Activated naive CD4-positive, alpha-beta T cell treated with anti-CD3 and anti-CD28 coated beads, Interleukin-2, amount 50 U/mL, for 72 hours (primary cell): ENCODE measurements at regions not wholly inside any gene's neighbourhood (a gene's known extent, or its start where the extent isn't known, plus 50 kb on each side); places are given as distances from the start of the nearest gene placed in this dataset.
"Not testable (repeated sequence)": the region's sequence is repeated elsewhere in the genome, so short reads cannot be mapped to it uniquely, and the experiment has no call there.

ENCODE experiments used
- ATAC-seq, 2 donors: fragments of 150-1000 bp; cut with Tn5 transposase; 2 replicates each; pipeline ENCODE4 v1.10.0; 2021; ENCODE audit warnings: mild to moderate bottlenecking in 2 of 2, moderate library complexity in 2 of 2
- DNase-seq, 2 donors: peaks; one replicate each; pipeline ENCODE4 v3.0.0; 2021 to 2022; ENCODE audit warnings: low spot score in 2 of 2
- H3K27ac Mint-ChIP-seq, 2 donors: one replicate each; pipeline ENCODE4 v1.8.0; 2022; ENCODE audit warnings: mild to moderate bottlenecking in 2 of 2, mixed read lengths in 2 of 2
- H3K36me3 Mint-ChIP-seq, 2 donors: one replicate each; pipeline ENCODE4 v1.8.0; 2022; ENCODE audit warnings: mixed read lengths in 2 of 2
- H3K9me3 Mint-ChIP-seq, 2 donors: one replicate each; pipeline ENCODE4 v1.8.0; 2022; ENCODE audit warnings: mixed read lengths in 2 of 2

GRCh38 chr5:152154452-152154851, 229.8 kb upstream of the GLRA1 start:
- not testable (repeated sequence) for ATAC-seq
- peaks cover 9 to 15% of the 10 kb centered on the region in 2 donors for H3K9me3 Mint-ChIP-seq

DNA sequence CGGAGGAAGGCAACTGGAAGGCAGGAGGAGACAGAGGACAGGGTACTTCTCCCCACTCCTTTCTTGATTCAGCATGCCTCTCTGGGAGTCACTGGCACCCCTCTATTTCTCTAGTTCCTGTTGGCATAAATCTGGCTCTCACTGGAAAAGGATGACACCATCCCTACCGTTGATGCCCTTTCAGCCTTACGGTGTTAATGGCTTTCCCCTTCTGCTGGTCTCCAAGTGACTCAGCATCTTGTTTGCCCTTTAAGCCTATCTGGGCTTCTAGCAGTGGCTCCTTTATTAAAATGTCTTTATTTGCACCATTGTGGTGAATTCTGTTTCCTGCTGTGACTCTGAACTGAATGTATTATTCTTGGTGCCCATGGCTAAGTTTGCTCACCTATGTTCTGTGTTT, 227.3 kb upstream of the GLRA1 start:
- H3K9me3 Mint-ChIP-seq = peaks cover 0 to 3% of the 10 kb centered on the region in 2 donors
- no peak overlapping the region for H3K27ac Mint-ChIP-seq
- H3K36me3 Mint-ChIP-seq = no peaks in the 10 kb centered on the region
- ATAC-seq = no peak
- DNase-seq = no peak

More at GRCh38 chr5:152154452-152154851, 229.8 kb upstream of the GLRA1 start:
- peaks cover 0 to 17% of the 10 kb centered on the region in 2 donors for H3K36me3 Mint-ChIP-seq
- not testable (repeated sequence) for H3K27ac Mint-ChIP-seq, DNase-seq

GRCh38 chr5:152151113-152151512, 226.5 kb upstream of the GLRA1 start:
- Mint-ChIP-seq H3K9me3 (peaks cover 0 to 3% of the 10 kb centered on the region in 2 donors), H3K27ac (no peak overlapping the region)
- ATAC-seq = no peak

DNA sequence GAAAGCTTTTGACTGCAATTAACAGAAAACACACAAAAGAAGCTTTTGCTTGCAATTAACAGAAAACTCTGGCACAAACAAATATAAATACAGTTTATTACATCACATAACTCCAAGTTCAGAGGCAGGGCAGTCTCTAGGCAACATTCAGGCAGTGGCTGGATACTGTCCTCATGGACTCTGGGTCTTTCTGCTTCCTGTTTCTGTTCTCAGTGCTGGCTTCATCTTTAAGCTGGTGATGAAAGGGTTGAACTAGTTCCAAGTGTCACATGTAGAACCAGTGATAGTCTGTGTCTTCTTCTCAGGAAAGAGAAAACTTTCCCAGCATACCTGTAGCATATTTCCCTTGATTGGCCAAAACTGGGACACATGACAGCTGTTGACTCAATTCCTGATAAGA, 222.6 kb upstream of the GLRA1 start:
- no peak for DNase-seq
- no peaks in the 10 kb centered on the region for H3K9me3 Mint-ChIP-seq
- no peak for ATAC-seq
- no peaks in the 10 kb centered on the region for H3K36me3 Mint-ChIP-seq
- no peak overlapping the region for H3K27ac Mint-ChIP-seq

More at GRCh38 chr5:152151113-152151512, 226.5 kb upstream of the GLRA1 start:
- no peak for DNase-seq
- H3K36me3 Mint-ChIP-seq = no peaks in the 10 kb centered on the region

DNA sequence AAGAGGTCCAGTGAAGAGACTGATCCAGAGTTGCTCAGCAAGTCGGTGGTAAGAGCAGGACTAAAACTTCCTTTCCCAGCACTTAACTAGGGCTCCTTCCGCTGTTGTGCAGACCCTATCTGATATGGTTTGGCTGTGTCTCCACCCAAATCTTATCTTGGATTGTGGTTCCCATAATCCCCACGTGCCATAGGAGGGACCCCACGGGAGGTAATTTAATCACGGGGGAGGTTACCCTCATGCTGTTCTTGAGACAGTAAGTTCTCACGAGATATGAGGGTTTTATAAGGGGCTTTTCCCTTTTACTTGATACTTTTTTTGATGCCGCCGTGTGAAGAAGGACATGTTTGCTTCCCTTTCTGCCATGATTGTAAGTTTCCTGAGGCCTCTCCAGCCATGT, 221.9 kb upstream of the GLRA1 start:
- no peaks in the 10 kb centered on the region for H3K9me3 Mint-ChIP-seq
- no peak overlapping the region for H3K27ac Mint-ChIP-seq
- DNase-seq (no peak), ATAC-seq (no peak)
- H3K36me3 Mint-ChIP-seq = no peaks in the 10 kb centered on the region

- no peak overlapping the region for H3K27ac Mint-ChIP-seq
- ATAC-seq (no peak), DNase-seq (no peak)
- no peaks in the 10 kb centered on the region for H3K36me3 Mint-ChIP-seq
- H3K9me3 Mint-ChIP-seq = no peaks in the 10 kb centered on the region
These were observed 219.9 kb upstream of the GLRA1 start for GRCh38 chr5:152144556-152144955.

- Mint-ChIP-seq H3K27ac (no peak overlapping the region), H3K9me3 (no peaks in the 10 kb centered on the region), H3K36me3 (no peaks in the 10 kb centered on the region)
- ATAC-seq = no peak
- DNase-seq = no peak
These were observed 219.4 kb upstream of the GLRA1 start for GRCh38 chr5:152144030-152144429.

DNA sequence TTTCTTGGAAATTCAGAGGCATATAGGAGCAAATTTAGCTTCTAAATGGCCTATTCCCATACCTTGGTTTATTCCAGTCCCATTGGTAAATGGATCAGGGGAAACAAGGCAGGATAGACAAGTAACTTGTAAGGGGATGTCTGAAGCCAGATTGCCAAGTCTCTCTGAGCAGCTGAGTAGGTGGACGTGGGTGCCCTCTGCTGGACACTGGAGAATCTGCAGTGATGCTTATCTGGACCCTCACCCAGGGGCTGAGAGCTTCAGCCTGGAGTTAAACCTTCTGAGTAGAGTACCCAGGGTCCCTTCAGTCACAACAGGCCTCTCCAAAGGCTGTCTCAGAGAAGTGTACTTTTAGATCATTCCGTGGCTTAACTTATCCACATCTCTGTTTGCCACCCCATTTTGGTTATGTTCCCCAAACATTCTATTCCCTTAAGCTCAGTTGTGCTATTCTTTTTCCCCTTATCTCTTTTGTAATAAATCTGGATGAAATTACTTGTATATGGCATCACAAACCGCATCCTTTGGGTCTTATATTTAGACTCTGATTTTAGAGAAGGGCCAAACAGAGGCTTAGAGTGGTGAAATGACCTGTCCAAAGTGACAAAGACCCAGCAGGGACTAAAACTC, 218.3 kb upstream of the GLRA1 start:
- DNase-seq (peak; percentile 57 to 61), ATAC-seq (peak; percentile 54 to 72)
- Mint-ChIP-seq H3K36me3 (no peaks in the 10 kb centered on the region), H3K9me3 (no peaks in the 10 kb centered on the region), H3K27ac (no peak overlapping the region)

DNA sequence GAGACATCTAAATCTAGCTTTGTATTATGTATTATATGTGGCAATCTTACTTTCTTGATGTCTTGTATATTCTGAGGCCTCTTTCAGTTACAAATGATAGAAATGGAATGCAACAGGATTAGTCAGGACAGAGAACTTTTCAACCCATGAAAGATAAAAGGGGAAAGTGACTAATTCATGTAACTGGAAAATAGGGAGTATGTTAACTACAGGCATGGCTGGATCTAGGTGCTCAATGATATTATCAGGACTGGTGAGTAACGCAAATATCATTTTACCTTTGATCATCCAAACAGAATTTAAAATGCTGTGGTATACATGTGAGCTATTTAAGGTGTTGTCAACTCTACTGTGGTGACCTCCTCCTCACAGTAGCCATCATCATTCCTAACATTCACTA, 215.7 kb upstream of the GLRA1 start:
- ATAC-seq = no peak
- no peak overlapping the region for H3K27ac Mint-ChIP-seq
- no peak for DNase-seq
- no peaks in the 10 kb centered on the region for H3K36me3 Mint-ChIP-seq
- H3K9me3 Mint-ChIP-seq = no peaks in the 10 kb centered on the region

GRCh38 chr5:152137063-152137462, 212.4 kb upstream of the GLRA1 start:
- ATAC-seq = no peak
- H3K9me3 Mint-ChIP-seq = no peaks in the 10 kb centered on the region

DNA sequence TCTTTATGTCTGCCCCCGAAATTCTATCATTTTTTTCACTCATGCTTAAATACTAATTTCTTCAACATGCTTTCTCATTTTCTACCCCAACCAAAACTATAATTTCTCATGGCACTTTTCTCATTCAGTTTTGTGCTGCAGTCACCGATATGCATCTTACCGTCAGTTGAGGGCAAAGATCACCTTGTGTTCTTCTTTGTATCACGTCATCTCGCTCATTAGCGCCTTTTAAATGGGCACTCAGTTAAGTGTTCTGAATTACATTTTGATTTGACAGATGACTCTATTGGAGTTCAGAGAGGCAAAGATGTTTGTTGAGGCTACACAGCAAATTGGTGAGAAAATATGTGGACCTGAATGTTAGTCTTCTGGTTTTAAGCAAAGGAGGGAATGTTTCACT, 211.7 kb upstream of the GLRA1 start:
- Mint-ChIP-seq H3K9me3 (no peaks in the 10 kb centered on the region), H3K27ac (no peak overlapping the region), H3K36me3 (no peaks in the 10 kb centered on the region)
- DNase-seq = no peak
- no peak for ATAC-seq

More at GRCh38 chr5:152137063-152137462, 212.4 kb upstream of the GLRA1 start:
- no peak overlapping the region for H3K27ac Mint-ChIP-seq
- no peaks in the 10 kb centered on the region for H3K36me3 Mint-ChIP-seq
- no peak for DNase-seq

DNA sequence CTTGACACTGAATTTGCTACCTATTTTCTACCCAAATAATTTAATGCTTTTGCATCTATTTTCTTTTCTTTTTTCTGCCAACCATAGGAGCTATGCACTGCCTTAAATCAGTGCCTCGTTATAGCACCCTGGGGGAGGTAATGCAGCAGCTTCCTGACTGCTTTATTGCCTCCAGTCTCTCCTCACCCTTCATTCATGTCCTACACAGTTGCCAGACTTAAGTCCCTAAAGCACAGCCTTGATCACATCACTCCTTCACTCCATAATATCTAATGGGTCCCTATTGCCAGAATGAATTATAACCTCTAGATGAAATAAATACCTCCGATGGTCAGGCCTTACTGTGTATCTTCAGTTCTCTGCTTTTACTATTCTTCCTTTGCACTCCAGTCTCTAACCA, 211.2 kb upstream of the GLRA1 start:
- no peaks in the 10 kb centered on the region for H3K9me3 Mint-ChIP-seq
- DNase-seq (no peak), ATAC-seq (no peak)
- H3K36me3 Mint-ChIP-seq = no peaks in the 10 kb centered on the region
- H3K27ac Mint-ChIP-seq = no peak overlapping the region

- ATAC-seq (no peak), DNase-seq (no peak)
- H3K9me3 Mint-ChIP-seq = no peaks in the 10 kb centered on the region
- no peaks in the 10 kb centered on the region for H3K36me3 Mint-ChIP-seq
- H3K27ac Mint-ChIP-seq = no peak overlapping the region
These were observed 201.1 kb upstream of the GLRA1 start for GRCh38 chr5:152125661-152126205.

- no peak overlapping the region for H3K27ac Mint-ChIP-seq
- no peaks in the 10 kb centered on the region for H3K9me3 Mint-ChIP-seq
- DNase-seq (no peak), ATAC-seq (no peak)
- no peaks in the 10 kb centered on the region for H3K36me3 Mint-ChIP-seq
These were observed 199.9 kb upstream of the GLRA1 start for GRCh38 chr5:152124409-152125041.

DNA sequence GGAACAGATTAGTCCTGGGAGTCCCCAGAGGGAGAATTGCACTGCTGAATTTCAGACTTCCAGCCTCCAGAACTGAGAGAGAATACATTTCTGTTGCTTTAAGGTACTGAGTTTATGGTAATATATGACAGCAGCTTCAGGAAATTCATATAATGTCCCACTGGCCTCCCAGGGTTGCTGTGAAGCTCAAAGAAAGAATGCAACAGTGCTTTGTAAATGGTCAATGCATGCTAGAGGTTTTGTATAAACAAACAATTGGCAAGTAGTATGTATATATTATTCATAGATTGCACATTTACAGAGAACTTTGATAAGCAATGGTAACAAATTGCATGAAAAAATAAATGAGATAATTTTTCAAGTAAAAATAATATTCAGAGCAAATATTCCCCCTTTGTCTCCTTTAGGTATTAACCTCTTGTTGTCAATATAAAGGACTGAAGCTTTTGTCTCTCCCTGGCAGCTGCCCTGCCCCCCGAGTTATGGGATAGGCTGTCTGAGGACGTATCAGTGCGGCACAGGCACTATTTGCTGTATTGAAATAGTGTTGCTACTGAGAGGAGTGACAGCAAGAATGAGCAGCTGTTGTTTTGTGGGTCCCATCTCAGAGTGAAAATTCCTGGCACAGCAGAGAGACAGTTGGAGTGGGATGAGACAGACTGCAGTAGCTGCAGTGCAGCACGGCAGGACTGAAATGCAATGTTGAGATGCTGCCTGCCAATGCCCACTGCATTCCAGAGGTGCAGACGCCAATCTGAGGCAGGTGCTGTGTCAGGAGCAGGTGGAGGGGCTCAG, 194.2 kb upstream of the GLRA1 start:
- Mint-ChIP-seq H3K9me3 (no peaks in the 10 kb centered on the region), H3K27ac (no peak overlapping the region), H3K36me3 (no peaks in the 10 kb centered on the region)
- ATAC-seq (no peak), DNase-seq (no peak)

DNA sequence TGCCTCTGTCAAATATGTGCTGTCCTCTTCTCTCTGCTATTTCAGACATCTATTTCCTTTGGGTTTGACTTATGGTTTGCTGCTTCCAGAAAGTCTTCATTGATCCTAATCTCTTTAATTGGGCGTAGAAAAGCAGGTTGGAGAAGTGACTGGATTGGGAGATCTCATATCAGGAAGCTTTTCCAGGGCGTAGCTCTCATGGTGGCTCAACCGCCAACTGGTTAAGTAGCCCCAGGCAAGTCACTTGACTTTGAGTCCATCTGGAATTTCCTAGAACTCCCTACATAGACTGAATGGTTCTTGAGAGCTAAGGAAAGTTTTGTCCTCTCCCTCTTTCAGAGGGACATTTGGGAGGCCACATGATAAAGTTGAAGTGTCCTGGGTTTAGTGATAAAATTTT, 192.3 kb upstream of the GLRA1 start:
- Mint-ChIP-seq H3K9me3 (no peaks in the 10 kb centered on the region), H3K27ac (no peak overlapping the region), H3K36me3 (no peaks in the 10 kb centered on the region)
- no peak for ATAC-seq
- DNase-seq = no peak

GRCh38 chr5:152113401-152113800, 188.8 kb upstream of the GLRA1 start:
- H3K9me3 Mint-ChIP-seq = peaks cover 0 to 5% of the 10 kb centered on the region in 2 donors
- no peak overlapping the region for H3K27ac Mint-ChIP-seq

More at GRCh38 chr5:152113401-152113800, 188.8 kb upstream of the GLRA1 start:
- peaks cover 0 to 5% of the 10 kb centered on the region in 2 donors for H3K36me3 Mint-ChIP-seq
- DNase-seq (peak; percentile 49 to 57), ATAC-seq (peak; percentile 100)
